Activated CD8-positive, alpha-beta memory T cell treated with anti-CD3 and anti-CD28 coated beads for 4 hours (primary cell): ENCODE measurements at regions not wholly inside any gene's neighbourhood (a gene's known extent, or its start where the extent isn't known, plus 50 kb on each side); places are given as distances from the start of the nearest gene placed in this dataset.
"Not testable (repeated sequence)": the region's sequence is repeated elsewhere in the genome, so short reads cannot be mapped to it uniquely, and the experiment has no call there.

Source experiments
- DNase-seq, 2 donors: peaks; one replicate each; pipeline ENCODE4 v3.0.0-alpha.2; 2020; ENCODE audit warnings: low read depth in 2 of 2

GRCh38 chr3:107942951-107943749 is 147.7 kb downstream of the CD47 start:
- no peak for DNase-seq

DNA sequence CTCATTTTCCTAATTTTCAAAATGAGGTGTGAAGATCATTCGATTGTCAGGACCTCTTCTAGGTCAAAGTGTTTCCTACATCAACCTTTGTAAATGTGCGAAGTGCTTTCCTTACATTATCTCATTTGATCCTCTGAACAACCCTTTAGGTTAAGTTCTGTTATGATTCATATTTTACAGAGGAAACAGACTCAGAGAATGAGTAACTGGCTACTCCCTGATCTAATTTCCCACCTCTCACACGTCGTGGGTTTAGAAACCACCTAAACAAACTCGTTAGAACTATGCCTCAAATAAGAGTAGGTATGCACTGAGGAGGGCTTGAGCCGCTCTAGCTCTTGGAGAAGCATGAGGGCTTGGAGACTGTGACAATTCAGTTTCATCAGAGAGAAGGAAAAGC is 148.6 kb downstream of the CD47 start:
- DNase-seq, result no peak

DNA sequence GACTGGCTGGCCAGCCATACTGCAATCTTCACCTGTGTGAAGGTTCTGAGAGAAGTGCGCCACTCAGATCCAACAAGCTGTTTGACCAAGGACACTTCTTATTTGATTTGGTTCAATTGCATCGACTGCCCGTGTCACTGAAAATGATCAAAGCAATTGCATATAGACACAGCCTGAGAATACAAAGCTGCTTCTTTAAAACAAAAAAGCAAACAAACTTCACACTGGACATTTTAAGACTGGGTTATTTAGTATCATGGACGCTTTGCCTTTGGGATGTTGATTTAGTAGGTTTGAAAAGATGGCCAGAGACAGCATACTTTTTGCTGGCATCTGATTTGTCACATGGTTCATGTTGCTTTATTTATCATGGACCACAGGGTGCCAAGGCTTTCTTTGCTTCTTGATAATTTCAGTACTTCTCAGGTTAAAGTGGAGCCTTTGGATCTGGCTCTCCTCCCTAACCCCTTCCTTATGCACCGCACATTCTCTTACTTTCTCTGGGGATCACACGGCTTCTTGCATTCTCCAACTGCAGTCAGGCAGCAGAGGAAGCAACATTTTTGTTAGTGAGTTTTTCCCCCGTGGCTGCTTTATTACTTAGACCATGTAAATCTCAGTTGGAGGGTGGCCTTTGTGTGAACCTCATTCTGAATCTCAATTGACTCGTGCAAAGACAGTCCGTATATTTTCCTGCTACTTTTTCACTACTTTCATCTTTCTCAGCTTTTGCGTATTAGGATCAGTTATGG is 151.0 kb downstream of the CD47 start:
- no peak for DNase-seq

GRCh38 chr3:107938143-107938542 is 152.7 kb downstream of the CD47 start:
- DNase-seq, result no peak

- DNase-seq, result no peak
These were observed 156.0 kb downstream of the CD47 start for GRCh38 chr3:107934808-107935207.

- DNase-seq, result no peak
These were observed 157.4 kb downstream of the CD47 start for GRCh38 chr3:107933450-107933849.

- no peak for DNase-seq
These were observed 159.5 kb downstream of the CD47 start for GRCh38 chr3:107931326-107931725.

GRCh38 chr3:107929088-107929487 is 161.7 kb downstream of the CD47 start:
- no peak for DNase-seq

- DNase-seq, result no peak
These were observed 162.8 kb downstream of the CD47 start for GRCh38 chr3:107928084-107928445.

DNA sequence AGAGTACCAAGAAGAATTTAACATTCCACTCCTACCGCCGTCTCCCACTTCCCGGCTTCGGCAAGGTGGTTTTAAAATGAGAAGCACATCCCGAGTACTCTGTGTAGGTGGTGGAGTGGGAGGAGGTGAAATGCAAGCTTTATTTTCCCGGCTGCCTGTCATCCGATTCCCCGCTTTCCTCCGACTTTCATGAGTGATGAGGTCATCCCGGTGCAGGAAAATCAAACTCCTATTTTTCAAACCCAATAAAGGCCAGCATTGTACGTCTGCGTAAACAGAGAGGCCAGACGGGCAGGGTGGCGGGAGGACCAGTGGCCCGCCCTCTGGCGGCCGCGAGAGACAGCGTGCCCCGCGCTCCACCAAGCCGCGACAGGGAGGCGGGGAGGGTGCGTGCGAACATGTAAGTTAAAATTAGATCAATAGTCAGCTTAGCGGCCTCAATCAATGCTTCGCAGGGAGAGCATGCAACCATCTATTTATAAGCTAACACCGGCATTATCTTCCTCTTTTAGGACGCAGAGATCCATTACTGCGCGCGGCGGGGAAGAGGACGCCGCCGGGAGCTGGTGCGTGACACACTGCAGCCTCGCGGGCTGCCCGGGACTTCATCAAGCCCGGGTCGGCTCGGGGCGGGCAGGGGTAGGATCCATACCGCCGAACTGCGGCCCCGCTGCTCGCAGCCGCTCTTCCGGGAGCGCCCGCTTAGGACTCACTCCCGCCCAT is 163.3 kb downstream of the CD47 start:
- DNase-seq, result peak; percentile 29 to 36

GRCh38 chr3:107925851-107926250 is 165.0 kb downstream of the CD47 start:
- DNase-seq, result no peak

DNA sequence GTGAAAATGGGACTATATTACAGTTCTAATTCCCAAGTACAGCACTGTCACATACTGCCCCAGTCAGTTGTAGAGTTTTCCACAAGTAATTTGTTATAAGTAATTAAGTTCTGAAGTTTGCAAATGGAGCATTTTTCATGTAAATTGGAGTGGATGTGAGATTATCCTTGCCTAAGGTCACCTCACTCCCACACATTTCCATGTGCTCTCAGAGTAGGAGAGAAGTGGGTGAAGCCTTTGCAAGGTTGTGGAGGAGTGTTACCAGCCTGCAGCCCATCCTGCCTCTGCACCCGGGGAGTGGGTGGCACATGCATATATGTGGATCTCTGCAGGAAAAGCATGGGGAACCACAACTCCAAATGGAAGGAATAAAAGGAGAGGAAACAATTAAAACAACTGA is 169.8 kb downstream of the CD47 start:
- DNase-seq, result no peak

DNA sequence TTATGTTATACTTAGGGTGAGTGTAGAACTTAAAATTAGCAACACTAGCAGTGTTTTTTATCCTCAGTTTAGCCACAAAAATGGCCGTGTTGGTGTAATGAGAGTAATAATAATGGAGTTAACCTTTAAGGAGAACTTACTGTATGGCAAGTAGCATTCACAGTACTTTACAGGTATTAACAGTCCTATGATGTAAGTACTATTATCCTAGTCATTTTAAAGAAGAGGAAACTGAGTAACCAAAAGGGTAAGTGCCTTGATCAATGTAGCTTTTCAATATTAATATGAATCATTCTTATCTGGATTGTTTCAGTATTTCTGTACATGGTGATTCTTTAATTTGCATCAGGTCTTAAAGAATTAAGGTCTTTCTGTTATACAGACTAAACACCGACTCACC is 170.3 kb downstream of the CD47 start:
- no peak for DNase-seq

GRCh38 chr3:107919239-107919638 is 171.6 kb downstream of the CD47 start:
- DNase-seq, result no peak

DNA sequence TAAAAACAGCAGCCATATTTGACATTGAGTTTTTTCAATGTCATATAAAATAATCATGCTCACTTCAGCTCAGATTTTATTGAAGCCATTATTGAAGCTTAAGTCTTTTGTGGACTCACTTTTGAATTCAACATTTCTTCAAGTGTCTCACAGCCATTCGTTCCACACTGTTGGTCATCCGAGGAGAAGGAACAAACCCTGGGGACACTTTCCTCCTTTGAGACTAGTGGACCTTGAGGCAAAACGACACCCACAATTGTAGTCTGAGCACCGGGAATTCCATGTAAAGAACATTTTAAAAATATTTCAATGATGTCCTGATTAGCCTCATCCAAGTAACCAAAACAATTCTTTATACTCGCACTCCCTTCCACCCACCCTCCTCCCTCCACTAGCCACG is 174.7 kb downstream of the CD47 start:
- DNase-seq, result no peak

GRCh38 chr3:107915706-107916105 is 175.1 kb downstream of the CD47 start:
- no peak for DNase-seq

GRCh38 chr3:107913701-107914100 is 177.1 kb downstream of the CD47 start:
- DNase-seq, result no peak

DNA sequence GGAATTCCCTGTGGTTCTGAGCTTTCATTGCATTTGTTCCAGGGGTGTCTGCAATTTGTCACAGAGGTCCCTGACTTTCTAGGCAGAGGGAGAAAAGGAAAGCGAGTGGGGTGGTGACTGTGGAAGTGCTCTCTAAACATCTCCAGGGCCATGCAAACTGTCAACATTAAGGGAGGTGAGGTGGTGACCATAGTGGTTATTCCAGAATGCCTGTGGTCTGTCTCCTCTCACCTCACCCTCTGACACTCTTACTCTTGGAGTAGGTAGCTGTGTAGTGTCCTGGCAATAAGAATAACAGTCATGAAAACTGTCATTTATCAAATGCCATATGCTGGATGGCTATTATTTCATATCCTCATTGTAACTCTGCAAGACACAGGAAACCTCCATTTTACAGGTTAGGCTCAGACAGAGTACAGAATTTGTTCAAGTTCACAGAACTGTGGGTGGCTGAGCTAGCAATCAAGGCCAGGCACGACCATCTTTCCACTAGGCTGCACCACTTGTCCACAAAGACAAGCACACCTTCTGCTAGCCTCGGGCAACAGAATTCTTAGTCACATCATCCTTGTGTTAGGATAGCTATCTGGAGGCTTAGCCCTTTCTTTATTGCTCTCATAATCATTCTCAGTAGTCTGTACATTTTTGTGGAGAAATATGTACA is 179.4 kb downstream of the CD47 start:
- no peak for DNase-seq

DNA sequence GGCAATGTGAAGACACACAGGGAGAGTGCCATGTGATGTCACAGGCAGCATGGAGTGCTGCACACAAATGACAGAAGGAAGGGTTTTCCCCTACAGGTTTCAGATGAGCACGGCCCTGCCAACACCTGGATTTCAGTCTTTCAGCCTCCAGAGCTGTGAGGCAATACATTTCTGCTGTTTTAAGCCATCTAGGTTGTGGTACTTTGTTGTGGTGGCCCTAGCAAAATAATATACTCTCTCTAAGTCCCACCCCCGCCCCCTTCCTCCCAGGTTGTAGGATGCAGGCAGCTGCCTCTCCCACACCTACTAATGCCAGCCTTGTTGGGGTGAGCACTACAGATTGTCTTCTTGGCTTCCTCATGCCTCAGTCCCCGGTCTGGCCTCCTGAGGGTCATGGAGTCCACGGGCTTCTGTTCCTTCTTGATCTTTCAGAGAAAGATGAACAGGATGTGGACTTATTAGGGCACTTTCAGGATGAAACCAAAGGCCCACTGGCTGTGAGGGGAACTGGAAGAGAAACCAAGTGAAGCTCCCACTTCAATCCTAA is 180.0 kb downstream of the CD47 start:
- DNase-seq, result no peak

DNA sequence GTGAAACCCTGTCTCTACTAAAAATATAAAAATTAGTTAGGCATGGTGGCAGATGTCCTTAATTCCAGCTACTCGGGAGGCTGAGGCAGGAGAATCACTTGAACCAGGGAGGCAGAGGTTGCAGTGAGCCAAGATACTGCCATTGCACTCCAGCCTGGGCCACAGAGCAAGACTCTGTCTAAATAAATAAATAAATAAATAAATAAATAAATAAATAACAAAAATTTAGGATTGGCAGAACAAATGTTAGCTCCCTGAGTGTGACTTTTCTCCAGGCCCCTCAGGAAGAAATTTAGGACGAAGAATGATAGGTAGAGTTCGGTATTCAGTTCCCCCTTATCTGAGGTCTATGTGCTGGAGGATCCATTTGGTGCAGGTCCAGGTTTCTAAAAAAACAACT is 181.2 kb downstream of the CD47 start:
- DNase-seq, result not testable (repeated sequence)

DNA sequence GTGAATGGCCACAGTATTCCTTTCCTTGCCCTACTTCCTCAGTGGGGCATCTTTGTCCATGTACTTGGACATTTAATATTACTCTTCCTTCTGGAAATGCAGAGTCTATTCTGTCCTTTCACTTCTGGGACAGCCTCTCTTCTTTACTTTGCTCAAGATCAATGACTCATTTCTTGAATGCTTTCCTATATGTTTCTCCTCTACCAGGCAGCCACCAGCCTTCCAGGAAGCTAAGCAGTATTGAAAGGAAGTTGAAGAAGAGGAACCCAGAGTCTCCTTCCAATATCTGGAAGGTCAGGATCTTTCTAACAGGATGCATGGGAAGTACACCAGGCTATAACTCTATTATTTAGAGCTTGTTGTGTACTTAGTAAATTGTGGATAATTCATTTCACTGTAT is 182.8 kb downstream of the CD47 start:
- DNase-seq, result no peak

- DNase-seq, result no peak
These were observed 186.2 kb downstream of the CD47 start for GRCh38 chr3:107904536-107905066.
